OCI-LY7 (cell line): ENCODE measurements at regions not wholly inside any gene's neighbourhood (a gene's known extent, or its start where the extent isn't known, plus 50 kb on each side); places are given as distances from the start of the nearest gene placed in this dataset.

ENCODE experiments used
- BruUV-seq: library from RNA; stranded (reverse); fragments of 400-500 nt; replicated peaks from 2 replicates; lab custom pipeline; 2021; lab: Mats Ljungman, UMichigan
- CTCF ChIA-PET: fragments of 300-600 bp; sonication (Branson Sonifier 250); formaldehyde crosslinking; loops from one replicate; lab custom pipeline; 2022; ENCODE audit warnings: antibody characterized with exemption; ENCODE audit not compliant: unreplicated experiment; lab: Charles Lee
- POLR2A ChIA-PET: fragments of 300-600 bp; sonication (Branson Sonifier 250); formaldehyde crosslinking; loops from one replicate; lab custom pipeline; 2022; ENCODE audit warnings: antibody characterized with exemption; lab: Charles Lee
- DNase-seq: peaks from one replicate; pipeline ENCODE4 v3.0.0-alpha.2; 2015; ENCODE audit warnings: low spot score
- H2AFZ ChIP-seq: fragments of 200-600 bp; sonication (generic), shearing (Covaris generic); 2 replicates; pipeline ENCODE4 v1.6.1; 2014; ENCODE audit warnings: mild to moderate bottlenecking, antibody characterized with exemption, low read length, moderate library complexity
- H3K27ac ChIP-seq: fragments of 200-600 bp; sonication (generic); 2 replicates; pipeline ENCODE4 v1.5.1; 2014; ENCODE audit warnings: mixed run types, low read depth, mild to moderate bottlenecking, moderate library complexity, low read length, inconsistent platforms; ENCODE audit not compliant: poor library complexity, severe bottlenecking
- H3K36me3 ChIP-seq: fragments of 200-600 bp; sonication (generic); 2 replicates; pipeline ENCODE4 v1.6.1; 2014; ENCODE audit warnings: mild to moderate bottlenecking, antibody characterized with exemption, low read length, moderate library complexity, mixed read lengths; ENCODE audit not compliant: insufficient read depth
- H3K4me1 ChIP-seq: fragments of 200-600 bp; sonication (generic); 2 replicates; pipeline ENCODE4 v1.5.1; 2014; ENCODE audit warnings: mild to moderate bottlenecking, low read length; ENCODE audit not compliant: insufficient read depth, poor library complexity, severe bottlenecking
- H3K4me2 ChIP-seq: fragments of 200-600 bp; sonication (generic); 2 replicates; pipeline ENCODE4 v1.6.1; 2014; ENCODE audit warnings: mild to moderate bottlenecking, low read length
- H3K4me3 ChIP-seq: fragments of 200-600 bp; sonication (generic); 2 replicates; pipeline ENCODE4 v1.5.1; 2014; ENCODE audit warnings: mild to moderate bottlenecking, low read depth, low read length; ENCODE audit not compliant: poor library complexity, severe bottlenecking
- H3K79me2 ChIP-seq: fragments of 200-600 bp; sonication (generic); 2 replicates; pipeline ENCODE4 v1.6.1; 2016; ENCODE audit warnings: low read depth, mild to moderate bottlenecking, low read length, moderate library complexity, mixed read lengths; ENCODE audit not compliant: insufficient read depth
- H3K9me2 ChIP-seq: fragments of 200-600 bp; sonication (generic); 2 replicates; pipeline ENCODE4 v1.6.1; 2016; ENCODE audit warnings: mild to moderate bottlenecking, low read length, mixed read lengths; ENCODE audit not compliant: insufficient read depth
- H3K9me3 ChIP-seq: fragments of 200-600 bp; sonication (generic); 2 replicates; pipeline ENCODE4 v1.6.1; 2014; ENCODE audit warnings: mild to moderate bottlenecking, mixed run types, low read length, mixed read lengths
- H4K20me1 ChIP-seq: fragments of 200-600 bp; sonication (generic); 2 replicates; pipeline ENCODE4 v1.6.1; 2014; ENCODE audit warnings: mild to moderate bottlenecking, antibody characterized with exemption, low read length, moderate library complexity, mixed read lengths; ENCODE audit not compliant: insufficient read depth
- EZH2phosphoT487 ChIP-seq: fragments of 200-600 bp; sonication (generic); IDR thresholded peaks from 2 replicates; pipeline ENCODE4 v1.6.1; 2018; ENCODE audit warnings: low read depth, borderline replicate concordance, mild to moderate bottlenecking, mixed run types, antibody characterized with exemption, low read length, moderate library complexity, mixed read lengths
- intact Hi-C: fragments of 100-400 bp; cut with micrococcal nuclease; formaldehyde crosslinking; loops from one replicate; pipeline ENCODE4 v1.10.0; 2022; ENCODE audit not compliant: unreplicated experiment
- TF ChIP-seq, protein P1 (sequence below): fragments of 200-600 bp; sonication (generic); conservative IDR thresholded peaks from 2 replicates; pipeline ENCODE4 v1.5.1; 2014; ENCODE audit warnings: mild to moderate bottlenecking, antibody characterized with exemption, low read length, moderate library complexity, mixed read lengths

- CTCF ChIA-PET, result no interaction called here
- H3K9me3 ChIP-seq, result no peaks in the 10 kb centered on the region
- no peak overlapping the region for H3K4me3 ChIP-seq
- no peak for TF ChIP-seq EZH2phosphoT487
- TF ChIP-seq, protein P1, sequence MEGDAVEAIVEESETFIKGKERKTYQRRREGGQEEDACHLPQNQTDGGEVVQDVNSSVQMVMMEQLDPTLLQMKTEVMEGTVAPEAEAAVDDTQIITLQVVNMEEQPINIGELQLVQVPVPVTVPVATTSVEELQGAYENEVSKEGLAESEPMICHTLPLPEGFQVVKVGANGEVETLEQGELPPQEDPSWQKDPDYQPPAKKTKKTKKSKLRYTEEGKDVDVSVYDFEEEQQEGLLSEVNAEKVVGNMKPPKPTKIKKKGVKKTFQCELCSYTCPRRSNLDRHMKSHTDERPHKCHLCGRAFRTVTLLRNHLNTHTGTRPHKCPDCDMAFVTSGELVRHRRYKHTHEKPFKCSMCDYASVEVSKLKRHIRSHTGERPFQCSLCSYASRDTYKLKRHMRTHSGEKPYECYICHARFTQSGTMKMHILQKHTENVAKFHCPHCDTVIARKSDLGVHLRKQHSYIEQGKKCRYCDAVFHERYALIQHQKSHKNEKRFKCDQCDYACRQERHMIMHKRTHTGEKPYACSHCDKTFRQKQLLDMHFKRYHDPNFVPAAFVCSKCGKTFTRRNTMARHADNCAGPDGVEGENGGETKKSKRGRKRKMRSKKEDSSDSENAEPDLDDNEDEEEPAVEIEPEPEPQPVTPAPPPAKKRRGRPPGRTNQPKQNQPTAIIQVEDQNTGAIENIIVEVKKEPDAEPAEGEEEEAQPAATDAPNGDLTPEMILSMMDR, result no peak
- no peaks in the 10 kb centered on the region for H3K36me3 ChIP-seq
- H3K79me2 ChIP-seq, result no peaks in the 10 kb centered on the region
- no peaks in the 10 kb centered on the region for H3K4me1 ChIP-seq
- H3K9me2 ChIP-seq, result no peaks in the 10 kb centered on the region
- no peaks in the 10 kb centered on the region for H4K20me1 ChIP-seq
- H2AFZ ChIP-seq, result no peak overlapping the region
- POLR2A ChIA-PET, result no interaction called here
- no peak overlapping the region for H3K4me2 ChIP-seq
- BruUV-seq, result no TSS peak
- no peak for DNase-seq
- no peak overlapping the region for H3K27ac ChIP-seq
- intact Hi-C loops, result no loop called here
These were observed 118.0 kb upstream of the ZNF536 start for GRCh38 chr19:30254158-30254557.

GRCh38 chr19:30254789-30255188 is 117.4 kb upstream of the ZNF536 start:
- no TSS peak for BruUV-seq
- H3K36me3 ChIP-seq, result no peaks in the 10 kb centered on the region
- CTCF ChIA-PET, result no interaction called here

DNA sequence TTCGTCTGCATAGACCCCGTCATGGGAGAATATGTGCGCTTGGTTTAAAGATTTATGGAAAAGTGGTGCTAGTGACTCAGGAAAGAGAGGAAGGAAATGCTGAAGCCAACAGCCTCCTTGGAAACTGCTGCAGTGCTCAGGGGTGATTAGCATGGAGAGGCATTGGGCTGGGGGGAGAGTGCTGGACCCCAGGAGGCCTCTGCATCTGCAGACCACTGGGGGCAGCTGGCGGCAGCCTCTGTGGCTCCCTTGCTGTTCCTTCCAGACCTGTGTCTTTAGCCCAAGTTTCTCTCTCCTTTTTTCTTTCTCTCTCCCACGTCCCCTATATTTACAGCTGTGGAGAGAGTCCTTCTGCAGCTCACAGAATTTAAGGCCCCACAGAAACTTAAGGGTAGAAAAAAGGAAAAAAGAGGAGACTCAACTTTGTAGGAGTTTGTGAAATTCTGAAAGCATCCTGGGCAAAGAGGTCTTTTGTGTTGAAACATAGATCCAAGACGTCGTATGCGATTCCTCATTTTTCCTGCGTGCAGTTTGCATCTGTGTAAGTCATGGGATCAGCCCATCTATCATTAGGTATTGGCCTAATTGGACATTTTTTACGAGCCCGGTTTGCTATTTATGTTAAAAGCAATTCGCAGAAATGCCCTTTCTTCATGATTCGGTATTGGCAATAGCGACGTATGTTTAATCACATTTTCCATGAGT is 116.2 kb upstream of the ZNF536 start:
- intact Hi-C loops, result no loop called here
- H3K79me2 ChIP-seq, result no peaks in the 10 kb centered on the region
- BruUV-seq, result no TSS peak
- no peak overlapping the region for H3K4me3 ChIP-seq
- no peak overlapping the region for H2AFZ ChIP-seq
- no peaks in the 10 kb centered on the region for H3K4me1 ChIP-seq
- no peak overlapping the region for H3K27ac ChIP-seq
- ChIA-PET POLR2A (no interaction called here), CTCF (no interaction called here)
- TF ChIP-seq, protein P1, result no peak
- no peak for TF ChIP-seq EZH2phosphoT487
- H3K9me2 ChIP-seq, result no peaks in the 10 kb centered on the region
- H3K9me3 ChIP-seq, result no peaks in the 10 kb centered on the region
- H4K20me1 ChIP-seq, result no peaks in the 10 kb centered on the region
- DNase-seq, result no peak
- H3K4me2 ChIP-seq, result no peak overlapping the region
- H3K36me3 ChIP-seq, result no peaks in the 10 kb centered on the region

More at GRCh38 chr19:30254789-30255188, 117.4 kb upstream of the ZNF536 start:
- Histone ChIP-seq H3K9me2 (no peaks in the 10 kb centered on the region), H3K79me2 (no peaks in the 10 kb centered on the region), H2AFZ (no peak overlapping the region), H3K4me1 (no peaks in the 10 kb centered on the region), H4K20me1 (no peaks in the 10 kb centered on the region), H3K4me3 (no peak overlapping the region), H3K27ac (no peak overlapping the region), H3K9me3 (no peaks in the 10 kb centered on the region), H3K4me2 (no peak overlapping the region)
- intact Hi-C loops, result no loop called here
- POLR2A ChIA-PET, result no interaction called here
- TF ChIP-seq EZH2phosphoT487, result no peak
- TF ChIP-seq, protein P1, result no peak
- no peak for DNase-seq
